ENCODE measurements at regions not wholly inside any gene's neighbourhood (a gene's known extent, or its start where the extent isn't known, plus 50 kb on each side); places are given as distances from the start of the nearest gene placed in this dataset.

DNA sequence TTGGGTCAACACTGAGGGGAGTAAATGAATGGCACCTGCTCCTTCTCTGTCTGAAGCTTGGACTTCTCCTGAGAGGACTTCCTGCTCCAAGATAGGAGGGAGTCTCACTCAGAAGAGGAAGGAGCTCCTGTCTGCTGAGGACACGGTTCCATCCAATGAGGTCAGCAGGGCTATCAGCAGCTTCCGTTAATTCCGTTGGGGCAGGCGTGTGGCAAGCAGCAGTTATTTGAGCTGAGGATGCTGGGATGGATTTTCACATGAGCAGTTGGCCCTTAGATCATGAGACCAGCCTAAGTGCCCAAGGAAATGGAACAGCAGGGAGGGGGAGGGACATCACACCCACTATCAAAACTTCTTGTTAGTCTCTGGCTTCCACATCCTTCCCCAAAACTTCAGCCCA, 159.0 kb upstream of the PZP start:
- no peak overlapping the region for H3K27ac Mint-ChIP-seq
- Histone ChIP-seq H3K56ac (ENCODE audit: insufficient read length, low read depth, low read length) (no peak overlapping the region), H3K14ac (ENCODE audit: insufficient read depth, low read length) (no peak overlapping the region), H3T11ph (ENCODE audit: low read length) (no peak overlapping the region), H4K5ac (ENCODE audit: insufficient read length, low read depth, low read length) (no peak overlapping the region), H2BK120ac (ENCODE audit: low read depth, low read length, poor library complexity, severe bottlenecking) (no peak overlapping the region), H2BK20ac (ENCODE audit: low read depth, low read length, poor library complexity, severe bottlenecking) (no peak overlapping the region), H3K4ac (ENCODE audit: low read depth, low read length) (no peak overlapping the region), H3K18ac (ENCODE audit: insufficient read length, low read depth, low read length) (no peak overlapping the region), H4K20me1 (ENCODE audit: control insufficient read depth, insufficient read depth, insufficient read length) (no peaks in the 10 kb centered on the region), H3K9me3 (ENCODE audit: control insufficient read depth, low read depth, low read length) (no peaks in the 10 kb centered on the region), H3K4me1 (ENCODE audit: insufficient read depth, low read length) (peaks cover 12% of the 10 kb centered on the region; the same call in 1 of the 2 replicates), H2BK12ac (ENCODE audit: insufficient read length, low read depth, low read length) (no peak overlapping the region), H2AK5ac (ENCODE audit: insufficient read length, low read length) (no peak overlapping the region), H3K4me2 (ENCODE audit: insufficient read depth, insufficient read length, low read length) (no peak overlapping the region), H4K8ac (replicated peaks; ENCODE audit: insufficient read length, low read depth, low read length) (no peak overlapping the region), H3K79me1 (ENCODE audit: insufficient read depth, low read depth, low read length, poor library complexity, severe bottlenecking) (no peaks in the 10 kb centered on the region), H2BK5ac (ENCODE audit: insufficient read length, low read length) (no peak overlapping the region), H3K9ac (ENCODE audit: extremely low read depth, insufficient read length, low read length) (no peak overlapping the region), H3K23me2 (ENCODE audit: insufficient read length, low read depth, low read length, poor library complexity, severe bottlenecking) (no peaks in the 10 kb centered on the region), H3K79me2 (ENCODE audit: insufficient read depth, low read length) (no peaks in the 10 kb centered on the region), H4K91ac (ENCODE audit: insufficient read length, low read depth, low read length) (no peak overlapping the region), H3K23ac (ENCODE audit: insufficient read length, low read depth, low read length) (no peak overlapping the region), H3K27ac (ENCODE audit: insufficient read length, low read depth, low read length) (no peak overlapping the region), H2AFZ (ENCODE audit: low read length) (no peak overlapping the region), H3K27me3 (ENCODE audit: insufficient read depth, low read length) (no peaks in the 10 kb centered on the region; the same call in 1 of the 2 replicates), H2BK15ac (ENCODE audit: low read depth, low read length) (no peak overlapping the region)
- no peak overlapping the region for H3K4me3 Mint-ChIP-seq
- WGBS (ENCODE audit: extremely low coverage, insufficient read length, low lambda C conversion rate), result no CpG with 5 or more reads among the region's 4 CpGs
- H3K4me1 Mint-ChIP-seq, result peaks cover 44 to 48% of the 10 kb centered on the region in 2 experiments
- no peaks in the 10 kb centered on the region for H3K27me3 Mint-ChIP-seq (ENCODE audit: low read depth)
- no peak for DNase-seq
- H3K9me3 Mint-ChIP-seq, result no peaks in the 10 kb centered on the region
- TF ChIP-seq, protein P1, sequence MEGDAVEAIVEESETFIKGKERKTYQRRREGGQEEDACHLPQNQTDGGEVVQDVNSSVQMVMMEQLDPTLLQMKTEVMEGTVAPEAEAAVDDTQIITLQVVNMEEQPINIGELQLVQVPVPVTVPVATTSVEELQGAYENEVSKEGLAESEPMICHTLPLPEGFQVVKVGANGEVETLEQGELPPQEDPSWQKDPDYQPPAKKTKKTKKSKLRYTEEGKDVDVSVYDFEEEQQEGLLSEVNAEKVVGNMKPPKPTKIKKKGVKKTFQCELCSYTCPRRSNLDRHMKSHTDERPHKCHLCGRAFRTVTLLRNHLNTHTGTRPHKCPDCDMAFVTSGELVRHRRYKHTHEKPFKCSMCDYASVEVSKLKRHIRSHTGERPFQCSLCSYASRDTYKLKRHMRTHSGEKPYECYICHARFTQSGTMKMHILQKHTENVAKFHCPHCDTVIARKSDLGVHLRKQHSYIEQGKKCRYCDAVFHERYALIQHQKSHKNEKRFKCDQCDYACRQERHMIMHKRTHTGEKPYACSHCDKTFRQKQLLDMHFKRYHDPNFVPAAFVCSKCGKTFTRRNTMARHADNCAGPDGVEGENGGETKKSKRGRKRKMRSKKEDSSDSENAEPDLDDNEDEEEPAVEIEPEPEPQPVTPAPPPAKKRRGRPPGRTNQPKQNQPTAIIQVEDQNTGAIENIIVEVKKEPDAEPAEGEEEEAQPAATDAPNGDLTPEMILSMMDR (conservative IDR thresholded peaks at IDR 0.05), result no peak
- H3K36me3 Mint-ChIP-seq (ENCODE audit: insufficient read depth in 1 of 3, low read depth in 3 of 3), result no peaks in the 10 kb centered on the region

Data from H9 (cell line).